ENCODE measurements at regions not wholly inside any gene's neighbourhood (a gene's known extent, or its start where the extent isn't known, plus 50 kb on each side); places are given as distances from the start of the nearest gene placed in this dataset.
"Not testable (repeated sequence)": the region's sequence is repeated elsewhere in the genome, so short reads cannot be mapped to it uniquely, and the experiment has no call there.

GRCh38 chr5:159522841-159523240, 192.6 kb upstream of the IL12B start:
- TF ChIP-seq CTCF (IDR thresholded peaks at IDR 0.05; ENCODE audit: low read depth, low read length): no peak
- no peak overlapping the region for H3K4me3 ChIP-seq (ENCODE audit: low read depth, low read length)
- DNase-seq (ENCODE audit: low read depth, low spot score): no peak
- in situ Hi-C loops (cut with HindIII; ENCODE audit: low sequenced_read_pairs): no loop called here

DNA sequence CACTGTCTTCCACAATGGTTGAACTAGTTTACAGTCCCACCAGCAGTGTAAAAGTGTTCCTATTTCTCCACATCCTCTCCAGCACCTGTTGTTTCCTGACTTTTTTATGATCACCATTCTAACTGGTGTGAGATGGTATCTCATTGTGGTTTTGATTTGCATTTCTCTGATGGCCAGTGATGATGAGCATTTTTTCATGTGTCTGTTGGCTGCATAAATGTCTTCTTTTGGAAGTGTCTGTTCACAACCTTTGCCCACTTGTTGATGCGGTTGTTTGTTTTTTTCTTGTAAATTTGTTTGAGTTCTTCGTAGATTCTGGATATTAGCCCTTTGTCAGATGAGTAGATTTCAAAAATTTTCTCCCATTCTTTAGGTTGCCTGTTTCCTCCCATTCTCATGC, 194.0 kb upstream of the IL12B start:
- DNase-seq (ENCODE audit: low read depth, low spot score); in situ Hi-C loops (cut with HindIII; ENCODE audit: low sequenced_read_pairs): not testable (repeated sequence)

DNA sequence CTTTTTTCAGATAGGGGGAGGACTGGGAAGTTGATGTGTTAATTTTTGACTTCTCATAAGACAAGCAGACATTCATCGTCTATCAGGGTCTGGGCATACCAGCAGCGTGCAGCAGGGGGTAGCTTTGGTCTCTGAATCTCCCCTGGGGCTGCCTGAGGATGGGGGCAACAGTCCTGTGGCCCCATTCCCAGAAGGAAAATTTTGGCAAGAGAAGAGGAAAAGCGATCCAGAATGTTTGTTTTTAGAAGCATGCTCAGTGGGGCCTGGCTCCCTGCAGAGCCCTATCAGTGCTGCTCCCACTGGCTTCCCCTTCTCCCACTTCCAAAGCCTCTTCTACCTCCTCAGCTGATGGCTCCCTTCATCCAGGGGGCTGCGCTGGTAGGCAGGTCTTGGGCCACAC, 194.8 kb upstream of the IL12B start:
- no peak overlapping the region for H3K4me3 ChIP-seq (ENCODE audit: low read depth, low read length)
- peak; percentile 24 for TF ChIP-seq CTCF (IDR thresholded peaks at IDR 0.05; ENCODE audit: low read depth, low read length)
- in situ Hi-C loops (cut with HindIII; ENCODE audit: low sequenced_read_pairs): no loop called here
- DNase-seq (ENCODE audit: low read depth, low spot score): peak; percentile 42

More for the DNA sequence above, 194.0 kb upstream of the IL12B start:
- not testable (repeated sequence) for H3K4me3 ChIP-seq (ENCODE audit: low read depth, low read length)

- no peak for DNase-seq (ENCODE audit: low read depth, low spot score)
- TF ChIP-seq CTCF (IDR thresholded peaks at IDR 0.05; ENCODE audit: low read depth, low read length): no peak
- in situ Hi-C loops (cut with HindIII; ENCODE audit: low sequenced_read_pairs): no loop called here
These were observed 197.4 kb upstream of the IL12B start for GRCh38 chr5:159527546-159528254.

GRCh38 chr5:159531554-159532105, 201.3 kb upstream of the IL12B start:
- TF ChIP-seq CTCF (IDR thresholded peaks at IDR 0.05; ENCODE audit: low read depth, low read length): peak; percentile 28
- in situ Hi-C loops (cut with HindIII; ENCODE audit: low sequenced_read_pairs): no loop called here
- no peak overlapping the region for H3K4me3 ChIP-seq (ENCODE audit: low read depth, low read length)
- DNase-seq (ENCODE audit: low read depth, low spot score): no peak

More at GRCh38 chr5:159527546-159528254, 197.4 kb upstream of the IL12B start:
- H3K4me3 ChIP-seq (ENCODE audit: low read depth, low read length): no peak overlapping the region

GRCh38 chr5:159533197-159533596, 202.9 kb upstream of the IL12B start:
- in situ Hi-C loops (cut with HindIII; ENCODE audit: low sequenced_read_pairs): no loop called here
- DNase-seq (ENCODE audit: low read depth, low spot score): peak; percentile 67

More at GRCh38 chr5:159533197-159533596, 202.9 kb upstream of the IL12B start:
- H3K4me3 ChIP-seq (ENCODE audit: low read depth, low read length): no peak overlapping the region
- TF ChIP-seq CTCF (IDR thresholded peaks at IDR 0.05; ENCODE audit: low read depth, low read length): no peak
